Mucosa of rectum (tissue), 2 donors: ENCODE measurements at regions not wholly inside any gene's neighbourhood (a gene's known extent, or its start where the extent isn't known, plus 50 kb on each side); places are given as distances from the start of the nearest gene placed in this dataset.

ENCODE experiments used
- H3K27ac ChIP-seq, 2 donors: one replicate each; pipeline ENCODE4 v1.7.0; 2013; ENCODE audit warnings: inconsistent platforms in 2 of 2, low read depth in 2 of 2, low read length in 2 of 2
- H3K27me3 ChIP-seq, 2 donors: one replicate each; pipeline ENCODE4 v1.7.0; 2013; ENCODE audit warnings: low read length in 2 of 2; ENCODE audit not compliant: control insufficient read depth in 2 of 2, insufficient read depth in 2 of 2
- H3K36me3 ChIP-seq, 2 donors: one replicate each; pipeline ENCODE4 v1.7.0; 2013; ENCODE audit warnings: low read length in 2 of 2; ENCODE audit not compliant: control insufficient read depth in 2 of 2, insufficient read depth in 2 of 2
- H3K4me1 ChIP-seq, 2 donors: one replicate each; pipeline ENCODE4 v1.7.0; 2013; ENCODE audit warnings: low read length in 2 of 2, mild to moderate bottlenecking in 1 of 2; ENCODE audit not compliant: control insufficient read depth in 2 of 2, insufficient read depth in 2 of 2
- H3K4me3 ChIP-seq, 2 donors: one replicate each; pipeline ENCODE4 v1.7.0; 2013; ENCODE audit warnings: low read length in 2 of 2
- H3K9ac ChIP-seq, 2 donors: one replicate each; pipeline ENCODE4 v1.7.0; 2013; ENCODE audit warnings: low read length in 2 of 2, low read depth in 1 of 2, mild to moderate bottlenecking in 1 of 2
- H3K9me3 ChIP-seq, 2 donors: one replicate each; pipeline ENCODE4 v1.7.0; 2013; ENCODE audit warnings: low read length in 2 of 2; ENCODE audit not compliant: control insufficient read depth in 2 of 2
- donor health status: healthy.
- donor health status: Normal muscosa, but diverticular disease.

GRCh38 chr5:26645659-26646058 lies 392.7 kb downstream of the CDH9 start:
- Histone ChIP-seq H3K9ac (no peak overlapping the region), H3K4me3 (no peak overlapping the region), H3K27ac (no peak overlapping the region), H3K9me3 (peaks cover 3 to 9% of the 10 kb centered on the region in 2 donors), H3K27me3 (no peaks in the 10 kb centered on the region), H3K36me3 (no peaks in the 10 kb centered on the region), H3K4me1 (no peaks in the 10 kb centered on the region)

- Histone ChIP-seq H3K9me3 (peaks cover 3 to 5% of the 10 kb centered on the region in 2 donors), H3K27ac (no peak overlapping the region), H3K9ac (no peak overlapping the region), H3K27me3 (no peaks in the 10 kb centered on the region), H3K36me3 (no peaks in the 10 kb centered on the region), H3K4me3 (no peak overlapping the region), H3K4me1 (no peaks in the 10 kb centered on the region)
These were observed 396.9 kb downstream of the CDH9 start for GRCh38 chr5:26641492-26641891.

DNA sequence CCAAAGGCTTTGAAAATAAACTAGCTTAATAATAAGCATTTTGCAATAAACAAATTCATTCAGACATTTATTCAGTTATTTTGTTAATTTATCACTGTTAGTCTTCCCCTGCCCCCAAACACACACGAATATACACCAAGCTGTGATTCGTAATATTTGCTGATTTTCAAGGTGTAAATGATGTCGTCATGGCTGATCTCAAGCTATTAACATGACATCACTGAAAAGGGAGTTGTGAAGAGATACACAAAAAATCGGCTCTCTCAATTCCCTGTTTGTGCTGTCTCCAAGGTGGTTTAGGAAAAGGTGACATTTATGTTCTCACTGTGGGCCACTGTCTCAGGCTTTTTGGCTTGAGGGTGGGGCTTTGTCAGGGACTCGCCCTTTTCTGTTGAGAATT lies 413.3 kb downstream of the CDH9 start:
- no peak overlapping the region for H3K27ac ChIP-seq
- no peaks in the 10 kb centered on the region for H3K36me3 ChIP-seq
- no peaks in the 10 kb centered on the region for H3K9me3 ChIP-seq
- no peak overlapping the region for H3K9ac ChIP-seq
- no peaks in the 10 kb centered on the region for H3K4me1 ChIP-seq
- H3K4me3 ChIP-seq: no peak overlapping the region
- H3K27me3 ChIP-seq: no peaks in the 10 kb centered on the region

DNA sequence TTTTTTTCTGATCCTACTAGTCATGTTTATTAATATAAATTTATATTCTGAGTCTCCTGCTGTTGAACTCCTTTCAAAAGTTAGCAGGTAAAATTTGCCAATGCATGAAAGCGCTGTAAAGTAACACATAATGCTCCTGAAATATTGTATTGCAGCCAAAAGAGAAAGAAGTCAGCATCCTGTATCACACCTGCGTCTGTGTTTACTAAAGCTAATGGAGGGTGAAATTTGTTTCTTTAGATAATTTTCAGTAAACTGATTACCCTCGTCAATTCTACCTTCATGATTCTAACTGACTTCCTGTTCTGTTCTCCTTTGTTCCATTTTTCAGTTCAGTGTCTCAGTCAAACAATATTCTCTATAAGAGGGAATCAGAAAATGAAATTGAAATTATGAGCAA lies 415.4 kb downstream of the CDH9 start:
- Histone ChIP-seq H3K36me3 (no peaks in the 10 kb centered on the region), H3K9me3 (no peaks in the 10 kb centered on the region), H3K27me3 (no peaks in the 10 kb centered on the region)

GRCh38 chr5:26610577-26610976 lies 427.8 kb downstream of the CDH9 start:
- Histone ChIP-seq H3K27ac (no peak overlapping the region), H3K4me3 (no peak overlapping the region), H3K9ac (no peak overlapping the region), H3K27me3 (no peaks in the 10 kb centered on the region), H3K36me3 (no peaks in the 10 kb centered on the region), H3K4me1 (no peaks in the 10 kb centered on the region), H3K9me3 (no peaks in the 10 kb centered on the region)

More for the DNA sequence above, 415.4 kb downstream of the CDH9 start:
- H3K4me1 ChIP-seq: no peaks in the 10 kb centered on the region
- H3K27ac ChIP-seq: no peak overlapping the region
- H3K4me3 ChIP-seq: no peak overlapping the region
- H3K9ac ChIP-seq: no peak overlapping the region

DNA sequence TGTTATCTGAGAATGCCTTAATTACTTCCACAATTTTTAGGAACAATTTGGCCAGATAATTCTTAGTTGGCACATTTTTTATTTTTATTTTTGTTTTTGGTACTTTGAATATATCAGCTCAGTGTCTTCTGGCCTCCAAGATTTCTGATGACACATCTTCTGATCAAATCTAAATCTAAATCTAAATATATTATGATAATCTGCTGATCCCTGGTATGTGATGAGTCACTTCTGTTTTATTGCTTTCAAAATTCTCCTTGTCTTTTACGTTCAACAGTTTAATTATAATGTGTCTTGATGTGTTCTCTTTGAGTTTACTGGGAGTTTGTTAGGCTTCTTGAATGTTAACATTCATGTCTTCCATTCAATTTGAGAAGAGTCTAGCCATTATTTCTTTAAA lies 436.8 kb downstream of the CDH9 start:
- H3K36me3 ChIP-seq: no peaks in the 10 kb centered on the region
- no peaks in the 10 kb centered on the region for H3K4me1 ChIP-seq
- H3K27ac ChIP-seq: no peak overlapping the region
- H3K27me3 ChIP-seq: no peaks in the 10 kb centered on the region
- H3K9ac ChIP-seq: no peak overlapping the region
- no peaks in the 10 kb centered on the region for H3K9me3 ChIP-seq
- no peak overlapping the region for H3K4me3 ChIP-seq

DNA sequence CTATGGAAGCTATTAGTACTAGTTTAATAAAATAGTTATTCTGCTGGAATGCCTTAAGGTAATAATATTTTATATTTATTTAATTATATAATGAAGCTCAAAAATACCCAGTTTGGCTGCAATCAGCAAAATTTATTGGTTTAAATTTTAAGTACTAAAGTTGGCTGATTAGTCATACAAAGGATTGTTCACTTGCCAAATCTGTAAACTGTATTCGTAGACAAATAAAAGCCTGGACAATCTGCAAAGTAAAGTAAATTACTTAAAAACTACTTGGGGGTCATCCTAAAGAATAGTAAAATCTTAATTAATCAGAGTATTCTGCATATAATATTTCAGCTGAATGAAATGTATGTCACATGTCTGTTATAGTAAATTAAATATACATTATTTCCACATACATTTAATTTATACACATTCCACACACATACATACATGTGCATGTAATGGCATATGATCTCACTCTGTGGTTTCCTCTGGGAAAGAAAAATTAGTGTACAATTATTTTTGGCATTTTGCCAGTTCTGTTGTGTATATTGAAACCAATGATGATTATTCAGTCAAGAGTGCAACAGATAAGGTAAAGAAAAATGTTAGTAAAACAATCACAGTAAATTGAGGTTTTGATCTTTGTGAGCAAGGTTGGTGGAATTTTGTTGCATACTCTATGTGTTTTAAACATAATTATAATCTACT lies 455.9 kb downstream of the CDH9 start:
- Histone ChIP-seq H3K27me3 (no peaks in the 10 kb centered on the region), H3K4me3 (no peak overlapping the region), H3K9ac (no peak overlapping the region), H3K36me3 (no peaks in the 10 kb centered on the region), H3K4me1 (no peaks in the 10 kb centered on the region), H3K9me3 (no peaks in the 10 kb centered on the region), H3K27ac (no peak overlapping the region)

DNA sequence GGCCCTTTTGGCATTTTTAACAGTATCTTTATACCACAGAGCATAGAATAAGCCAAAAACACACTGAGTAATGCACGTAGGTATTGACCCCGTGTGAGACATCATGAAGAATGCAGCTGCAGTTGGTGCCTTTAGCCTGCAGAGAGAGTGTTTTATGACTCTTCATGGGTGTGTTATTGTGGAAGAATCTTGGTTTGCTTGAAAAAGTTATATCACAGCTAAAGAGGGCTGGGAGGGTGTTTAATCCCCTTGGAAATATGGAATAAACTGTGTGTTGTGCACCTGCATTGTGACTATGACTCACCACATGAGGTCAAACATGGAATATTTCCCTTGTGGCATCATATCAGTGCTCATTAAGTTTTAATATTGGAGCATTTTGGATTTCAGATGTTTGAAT lies 458.7 kb downstream of the CDH9 start:
- no peak overlapping the region for H3K27ac ChIP-seq

GRCh38 chr5:26578002-26578401 lies 460.4 kb downstream of the CDH9 start:
- Histone ChIP-seq H3K27ac (no peak overlapping the region), H3K9ac (no peak overlapping the region), H3K4me1 (no peaks in the 10 kb centered on the region)

More for the DNA sequence above, 458.7 kb downstream of the CDH9 start:
- H3K4me3 ChIP-seq: no peak overlapping the region
- no peaks in the 10 kb centered on the region for H3K27me3 ChIP-seq
- H3K9me3 ChIP-seq: no peaks in the 10 kb centered on the region
- H3K9ac ChIP-seq: no peak overlapping the region
- H3K4me1 ChIP-seq: no peaks in the 10 kb centered on the region
- no peaks in the 10 kb centered on the region for H3K36me3 ChIP-seq

GRCh38 chr5:26572480-26572879 lies 465.9 kb downstream of the CDH9 start:
- no peak overlapping the region for H3K4me3 ChIP-seq
- no peaks in the 10 kb centered on the region for H3K36me3 ChIP-seq
- no peaks in the 10 kb centered on the region for H3K27me3 ChIP-seq
- peaks cover 0 to 2% of the 10 kb centered on the region in 2 donors for H3K9me3 ChIP-seq
- no peak overlapping the region for H3K9ac ChIP-seq
- no peaks in the 10 kb centered on the region for H3K4me1 ChIP-seq
- H3K27ac ChIP-seq: no peak overlapping the region

More at GRCh38 chr5:26578002-26578401, 460.4 kb downstream of the CDH9 start:
- no peak overlapping the region for H3K4me3 ChIP-seq
- no peaks in the 10 kb centered on the region for H3K9me3 ChIP-seq
- no peaks in the 10 kb centered on the region for H3K27me3 ChIP-seq
- no peaks in the 10 kb centered on the region for H3K36me3 ChIP-seq

- Histone ChIP-seq H3K4me3 (no peak overlapping the region), H3K4me1 (no peaks in the 10 kb centered on the region), H3K9me3 (peaks cover 0 to 2% of the 10 kb centered on the region in 2 donors), H3K36me3 (no peaks in the 10 kb centered on the region), H3K9ac (no peak overlapping the region), H3K27me3 (no peaks in the 10 kb centered on the region), H3K27ac (no peak overlapping the region)
These were observed 468.5 kb downstream of the CDH9 start for GRCh38 chr5:26569929-26570258.
